H9 (cell line): ENCODE measurements at regions not wholly inside any gene's neighbourhood (a gene's known extent, or its start where the extent isn't known, plus 50 kb on each side); places are given as distances from the start of the nearest gene placed in this dataset.

Experiments used
- DNase-seq: peaks from one replicate; pipeline ENCODE4 v3.0.0-alpha.2; 2017
- H2AFZ ChIP-seq: one replicate; pipeline ENCODE4 v1.6.1; 2013; ENCODE audit warnings: mild to moderate bottlenecking, low read length, control low read depth, moderate library complexity
- H2AK5ac ChIP-seq: 2 replicates; pipeline ENCODE4 v1.6.1; 2013; ENCODE audit warnings: low read length, control low read depth, mixed read lengths; ENCODE audit not compliant: insufficient read length
- H2BK120ac ChIP-seq: one replicate; pipeline ENCODE4 v1.6.1; 2013; ENCODE audit warnings: low read depth, mild to moderate bottlenecking, low read length, control low read depth, inconsistent platforms; ENCODE audit not compliant: poor library complexity, severe bottlenecking
- H2BK12ac ChIP-seq: 2 replicates; pipeline ENCODE4 v1.6.1; 2013; ENCODE audit warnings: low read length, control low read depth, mixed read lengths, low read depth; ENCODE audit not compliant: insufficient read length
- H2BK15ac ChIP-seq: 2 replicates; pipeline ENCODE4 v1.6.1; 2013; ENCODE audit warnings: low read depth, low read length, control low read depth
- H2BK20ac ChIP-seq: one replicate; pipeline ENCODE4 v1.6.1; 2013; ENCODE audit warnings: low read depth, mild to moderate bottlenecking, low read length, control low read depth, inconsistent platforms; ENCODE audit not compliant: poor library complexity, severe bottlenecking
- H2BK5ac ChIP-seq: 2 replicates; pipeline ENCODE4 v1.6.1; 2013; ENCODE audit warnings: low read length, control low read depth, mixed read lengths; ENCODE audit not compliant: insufficient read length
- H3K14ac ChIP-seq: 2 replicates; pipeline ENCODE4 v1.6.1; 2013; ENCODE audit warnings: low read length, control low read depth; ENCODE audit not compliant: insufficient read depth
- H3K18ac ChIP-seq: 2 replicates; pipeline ENCODE4 v1.6.1; 2013; ENCODE audit warnings: low read depth, mild to moderate bottlenecking, mixed read lengths, low read length, control low read depth; ENCODE audit not compliant: insufficient read length
- H3K23ac ChIP-seq: 2 replicates; pipeline ENCODE4 v1.6.1; 2013; ENCODE audit warnings: low read length, control low read depth, mixed read lengths, low read depth; ENCODE audit not compliant: insufficient read length
- H3K23me2 ChIP-seq: 2 replicates; pipeline ENCODE4 v1.6.1; 2013; ENCODE audit warnings: low read depth, mild to moderate bottlenecking, mixed read lengths, low read length, control low read depth; ENCODE audit not compliant: insufficient read length, poor library complexity, severe bottlenecking
- H3K27ac ChIP-seq: 2 replicates; pipeline ENCODE4 v1.5.1; 2013; ENCODE audit warnings: low read length, control low read depth, mixed read lengths, low read depth; ENCODE audit not compliant: insufficient read length
- H3K27me3 ChIP-seq: 2 replicates; pipeline ENCODE4 v1.6.1; 2013; ENCODE audit warnings: low read length, control low read depth, inconsistent platforms; ENCODE audit not compliant: insufficient read depth
- H3K4ac ChIP-seq: 2 replicates; pipeline ENCODE4 v1.6.1; 2013; ENCODE audit warnings: low read depth, mild to moderate bottlenecking, control low read depth, inconsistent platforms, low read length, moderate library complexity
- H3K4me1 ChIP-seq: 2 replicates; pipeline ENCODE4 v1.6.1; 2013; ENCODE audit warnings: low read length, control low read depth, inconsistent platforms; ENCODE audit not compliant: insufficient read depth
- H3K4me2 ChIP-seq: 2 replicates; pipeline ENCODE4 v1.6.1; 2013; ENCODE audit warnings: low read length, control low read depth, mixed read lengths; ENCODE audit not compliant: insufficient read length, insufficient read depth
- H3K56ac ChIP-seq: 2 replicates; pipeline ENCODE4 v1.6.1; 2013; ENCODE audit warnings: low read depth, mild to moderate bottlenecking, mixed read lengths, low read length, control low read depth; ENCODE audit not compliant: insufficient read length
- H3K79me1 ChIP-seq: 2 replicates; pipeline ENCODE4 v1.6.1; 2013; ENCODE audit warnings: low read depth, mild to moderate bottlenecking, moderate library complexity, low read length, control low read depth, inconsistent platforms; ENCODE audit not compliant: insufficient read depth, poor library complexity, severe bottlenecking
- H3K79me2 ChIP-seq: 2 replicates; pipeline ENCODE4 v1.6.1; 2013; ENCODE audit warnings: low read length, control low read depth, inconsistent platforms; ENCODE audit not compliant: insufficient read depth
- H3K9ac ChIP-seq: 2 replicates; pipeline ENCODE4 v1.6.1; 2013; ENCODE audit warnings: low read length, control low read depth, mixed read lengths; ENCODE audit not compliant: insufficient read length; ENCODE audit errors: extremely low read depth
- H3K9me3 ChIP-seq: one replicate; pipeline ENCODE4 v1.6.1; 2013; ENCODE audit warnings: low read depth, low read length, inconsistent platforms; ENCODE audit not compliant: control insufficient read depth
- H3T11ph ChIP-seq: one replicate; pipeline ENCODE4 v1.6.1; 2013; ENCODE audit warnings: mild to moderate bottlenecking, low read length, control low read depth, inconsistent platforms
- H4K20me1 ChIP-seq: one replicate; pipeline ENCODE4 v1.6.1; 2013; ENCODE audit not compliant: control insufficient read depth, insufficient read length, insufficient read depth
- H4K5ac ChIP-seq: 2 replicates; pipeline ENCODE4 v1.6.1; 2013; ENCODE audit warnings: low read depth, mild to moderate bottlenecking, mixed read lengths, low read length, control low read depth; ENCODE audit not compliant: insufficient read length
- H4K8ac ChIP-seq: replicated peaks from 2 replicates; pipeline ENCODE4 v1.6.1; 2013; ENCODE audit warnings: low read length, control low read depth, mixed read lengths, low read depth; ENCODE audit not compliant: insufficient read length
- H4K91ac ChIP-seq: 2 replicates; pipeline ENCODE4 v1.6.1; 2013; ENCODE audit warnings: low read depth, mild to moderate bottlenecking, moderate library complexity, mixed read lengths, low read length, control low read depth; ENCODE audit not compliant: insufficient read length
- H3K27ac Mint-ChIP-seq, 3 experiments: 2 replicates in 2 of 3; 3 replicates in 1 of 3; pipeline ENCODE4 v1.8.0; 2020 to 2021; ENCODE audit warnings: mixed read lengths in 3 of 3, mild to moderate bottlenecking in 1 of 3, moderate library complexity in 1 of 3
- H3K27me3 Mint-ChIP-seq: 2 replicates; pipeline ENCODE4 v1.8.0; 2021; ENCODE audit warnings: low read depth, mild to moderate bottlenecking, moderate library complexity, mixed read lengths
- H3K36me3 Mint-ChIP-seq, 3 experiments: 2 replicates in 2 of 3; 3 replicates in 1 of 3; pipeline ENCODE4 v1.8.0; 2020 to 2021; ENCODE audit warnings: low read depth in 3 of 3, mixed read lengths in 3 of 3; ENCODE audit not compliant: insufficient read depth in 1 of 3
- H3K4me1 Mint-ChIP-seq, 2 experiments: 2 replicates each; pipeline ENCODE4 v1.8.0; 2020; ENCODE audit warnings: mixed read lengths in 2 of 2
- H3K4me3 Mint-ChIP-seq, 2 experiments: 2 replicates in 1 of 2; 3 replicates in 1 of 2; pipeline ENCODE4 v1.8.0; 2020 to 2021; ENCODE audit warnings: mild to moderate bottlenecking in 2 of 2, mixed read lengths in 2 of 2, moderate library complexity in 1 of 2
- H3K9me3 Mint-ChIP-seq, 2 experiments: 2 replicates in 1 of 2; 3 replicates in 1 of 2; pipeline ENCODE4 v1.8.0; 2020; ENCODE audit warnings: mild to moderate bottlenecking in 2 of 2, mixed read lengths in 2 of 2, moderate library complexity in 1 of 2
- CTCF ChIP-seq: fragments of 200-600 bp; sonication (generic); conservative IDR thresholded peaks from 3 replicates; pipeline ENCODE4 v1.8.0; 2021; ENCODE audit warnings: antibody characterized with exemption, mild to moderate bottlenecking
- WGBS: extraction: QIAGEN DNeasy Blood & Tissue Kit; methylation state at CpG from one replicate; pipeline ENCODE4 v1.1.7; 2013; ENCODE audit warnings: missing lambda C conversion rate, low lambda C conversion rate, mixed read lengths; ENCODE audit not compliant: insufficient read length; ENCODE audit errors: extremely low coverage; 5-methylcytosine and 5-hydroxymethylcytosine counted together

DNA sequence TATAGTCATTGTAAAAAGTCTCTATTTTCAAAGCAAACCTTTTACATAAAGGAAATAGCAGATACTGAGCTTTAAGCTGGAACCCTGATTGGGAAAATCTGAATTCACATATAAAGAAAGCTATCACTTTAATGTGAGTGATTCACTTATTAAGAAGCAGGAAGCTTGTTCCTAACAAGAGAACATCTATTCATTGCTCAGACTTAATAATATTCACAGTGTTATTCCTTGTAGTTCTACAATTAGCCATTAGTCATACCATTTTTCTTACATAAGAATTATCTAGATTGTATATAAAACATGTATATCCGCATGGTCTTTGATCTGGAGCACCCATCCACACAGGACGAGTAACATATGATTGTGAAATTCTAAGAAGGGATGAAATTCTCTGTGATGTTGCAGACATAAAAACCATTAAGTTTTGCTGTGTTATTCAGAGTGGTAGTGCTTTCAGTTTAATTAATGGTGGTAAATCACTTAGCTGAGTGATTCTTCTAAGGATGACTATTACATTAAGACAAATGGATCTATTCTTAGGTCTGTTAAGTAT is 71.1 kb upstream of the FOXQ1 start:
- Mint-ChIP-seq H3K27me3 (peaks cover 13% of the 10 kb centered on the region), H3K4me3 (no peak overlapping the region)
- no peaks in the 10 kb centered on the region for H3K27me3 ChIP-seq

More for the DNA sequence above, 71.1 kb upstream of the FOXQ1 start:
- H3K23ac ChIP-seq: no peak overlapping the region
- 0 out of 2 replicates have a peak, but pooled peaks cover 4% of the 10 kb centered on the region for H3K4me1 ChIP-seq
- no peak overlapping the region for H2BK5ac ChIP-seq
- Mint-ChIP-seq H3K9me3 (no peaks in the 10 kb centered on the region), H3K27ac (no peak overlapping the region), H3K4me1 (peaks cover 13 to 14% of the 10 kb centered on the region in 2 experiments), H3K36me3 (no peaks in the 10 kb centered on the region)
- no peak overlapping the region for H4K91ac ChIP-seq
- no peaks in the 10 kb centered on the region for H3K79me1 ChIP-seq
- no peak overlapping the region for H3K9ac ChIP-seq
- no peak overlapping the region for H4K8ac ChIP-seq
- no peak overlapping the region for H3K18ac ChIP-seq
- no peak overlapping the region for H2BK20ac ChIP-seq
- H3K14ac ChIP-seq: no peak overlapping the region
- H3K79me2 ChIP-seq: no peaks in the 10 kb centered on the region
- no peak overlapping the region for H3K4ac ChIP-seq
- no peak overlapping the region for H2BK120ac ChIP-seq
- H2AK5ac ChIP-seq: no peak overlapping the region
- H2BK12ac ChIP-seq: no peak overlapping the region
- no peak overlapping the region for H3K56ac ChIP-seq
- H3K4me2 ChIP-seq: no peak overlapping the region
- H2BK15ac ChIP-seq: no peak overlapping the region
- H4K5ac ChIP-seq: no peak overlapping the region
- no peak for TF ChIP-seq CTCF
- no peak overlapping the region for H3K27ac ChIP-seq
- WGBS: no CpG with 5 or more reads among the region's 2 CpGs
- H3K23me2 ChIP-seq: no peaks in the 10 kb centered on the region
- no peak overlapping the region for H3T11ph ChIP-seq
- H2AFZ ChIP-seq: no peak overlapping the region
- no peak for DNase-seq
- H3K9me3 ChIP-seq: no peaks in the 10 kb centered on the region
- H4K20me1 ChIP-seq: no peaks in the 10 kb centered on the region
